ENCODE measurements at regions not wholly inside any gene's neighbourhood (a gene's known extent, or its start where the extent isn't known, plus 50 kb on each side); places are given as distances from the start of the nearest gene placed in this dataset.

DNA sequence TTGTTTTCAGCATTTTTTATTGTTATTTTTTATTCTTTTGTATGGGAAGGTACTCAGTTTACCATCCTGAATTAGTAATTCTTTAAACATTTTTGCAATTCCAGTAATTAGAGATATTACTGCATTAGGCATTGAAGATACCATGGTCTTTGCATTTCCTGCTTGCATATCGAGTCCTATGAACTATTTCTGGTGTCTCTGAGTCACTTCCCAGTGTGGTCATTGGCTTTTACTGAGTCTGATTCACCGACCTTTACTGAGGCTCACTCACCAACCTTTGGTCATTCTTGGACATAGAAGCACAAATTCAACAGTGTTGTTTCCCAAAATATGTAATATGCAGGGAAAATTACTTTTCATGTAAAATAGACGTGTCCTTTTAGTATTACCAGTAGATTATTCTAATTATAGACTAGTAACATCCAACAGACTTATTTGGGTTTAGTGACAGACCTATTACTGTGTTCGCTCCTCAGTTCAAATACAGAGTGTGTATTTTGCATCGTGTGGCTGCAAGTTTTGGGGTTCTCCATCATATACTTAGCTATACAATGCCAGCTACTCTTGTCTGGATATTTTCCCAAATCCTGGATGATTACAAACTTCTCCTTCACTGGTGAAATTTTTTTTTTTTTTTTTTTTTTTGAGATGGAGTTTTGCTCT is 180.7 kb upstream of the PRSS1 start:
- TF ChIP-seq, protein P1, sequence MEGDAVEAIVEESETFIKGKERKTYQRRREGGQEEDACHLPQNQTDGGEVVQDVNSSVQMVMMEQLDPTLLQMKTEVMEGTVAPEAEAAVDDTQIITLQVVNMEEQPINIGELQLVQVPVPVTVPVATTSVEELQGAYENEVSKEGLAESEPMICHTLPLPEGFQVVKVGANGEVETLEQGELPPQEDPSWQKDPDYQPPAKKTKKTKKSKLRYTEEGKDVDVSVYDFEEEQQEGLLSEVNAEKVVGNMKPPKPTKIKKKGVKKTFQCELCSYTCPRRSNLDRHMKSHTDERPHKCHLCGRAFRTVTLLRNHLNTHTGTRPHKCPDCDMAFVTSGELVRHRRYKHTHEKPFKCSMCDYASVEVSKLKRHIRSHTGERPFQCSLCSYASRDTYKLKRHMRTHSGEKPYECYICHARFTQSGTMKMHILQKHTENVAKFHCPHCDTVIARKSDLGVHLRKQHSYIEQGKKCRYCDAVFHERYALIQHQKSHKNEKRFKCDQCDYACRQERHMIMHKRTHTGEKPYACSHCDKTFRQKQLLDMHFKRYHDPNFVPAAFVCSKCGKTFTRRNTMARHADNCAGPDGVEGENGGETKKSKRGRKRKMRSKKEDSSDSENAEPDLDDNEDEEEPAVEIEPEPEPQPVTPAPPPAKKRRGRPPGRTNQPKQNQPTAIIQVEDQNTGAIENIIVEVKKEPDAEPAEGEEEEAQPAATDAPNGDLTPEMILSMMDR (IDR thresholded peaks at IDR 0.05), result no peak
- no peak for TF ChIP-seq POLR2A (IDR thresholded peaks at IDR 0.05)
